Occipital lobe (tissue), 1 donor: ENCODE measurements at regions not wholly inside any gene's neighbourhood (a gene's known extent, or its start where the extent isn't known, plus 50 kb on each side); places are given as distances from the start of the nearest gene placed in this dataset.

ENCODE experiments used
- DNase-seq: peaks from one replicate; lab custom pipeline; 2025; lab: John Stamatoyannopoulos, UW

DNA sequence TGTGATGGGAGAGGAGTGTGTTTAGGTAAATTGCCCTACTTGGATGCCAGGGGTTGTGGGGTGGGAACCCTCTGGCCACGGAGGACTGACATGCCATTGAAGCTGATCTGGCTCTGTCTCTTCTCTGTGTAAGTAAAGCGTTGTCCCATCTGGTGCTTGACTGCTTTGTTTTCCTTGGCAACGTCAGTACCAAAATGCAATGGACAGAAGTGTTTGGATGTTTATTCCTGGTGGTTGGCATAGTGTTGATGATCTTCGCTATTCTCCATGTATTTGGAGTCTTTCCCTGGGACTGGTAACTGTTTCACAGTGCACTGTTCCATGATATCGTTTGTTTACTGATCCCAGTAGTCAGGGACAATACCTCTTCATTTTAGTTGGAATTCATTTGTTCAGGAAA, 130.5 kb upstream of the MCTP2 start:
- no peak for DNase-seq

DNA sequence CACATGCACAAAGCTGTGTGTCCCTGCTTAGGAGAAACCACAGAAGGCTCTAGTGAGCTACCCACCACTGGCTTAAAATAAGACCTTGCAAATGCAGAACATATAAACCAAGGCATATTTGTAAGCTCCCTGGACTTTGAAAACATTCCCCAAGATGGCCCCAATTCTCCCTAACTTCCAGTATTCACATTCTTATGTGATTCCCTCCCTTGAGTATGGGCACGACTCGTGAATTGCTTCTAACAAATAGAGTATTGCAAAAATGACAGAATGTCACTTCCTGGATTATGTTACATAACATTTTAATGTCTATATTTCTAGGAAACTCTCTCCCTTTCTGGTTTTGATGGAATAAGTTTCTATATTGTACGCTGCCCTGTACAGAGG, 131.8 kb upstream of the MCTP2 start:
- DNase-seq: no peak

DNA sequence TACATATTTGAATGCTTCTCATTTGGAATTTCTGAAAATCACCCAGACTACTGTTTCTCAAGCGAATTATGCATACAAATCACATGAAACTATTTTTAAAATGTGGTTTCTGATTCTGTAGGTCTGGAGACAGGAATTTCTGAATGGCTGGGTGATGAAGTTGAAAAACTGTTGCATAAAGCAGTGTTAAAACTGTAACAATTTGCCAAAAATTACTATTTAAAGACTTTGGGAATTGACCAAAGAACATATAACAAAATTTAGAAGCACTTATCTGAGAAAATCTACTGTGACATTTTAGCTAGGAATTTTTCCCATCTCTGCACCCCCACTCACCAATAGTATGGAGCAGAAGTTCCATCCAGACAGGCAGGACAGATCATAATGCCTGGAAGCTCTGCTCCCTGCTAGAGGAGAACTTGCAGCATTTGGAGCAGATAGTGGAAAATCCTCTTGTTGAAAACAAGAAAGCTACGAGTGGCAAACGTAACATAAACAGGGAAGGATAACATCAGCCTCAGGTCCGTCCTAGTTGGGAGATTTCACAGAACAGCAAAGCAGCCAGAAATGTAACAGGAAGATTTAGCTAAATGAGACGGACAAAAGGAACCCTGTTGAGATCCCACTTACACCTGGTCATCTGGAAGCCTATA, 132.3 kb upstream of the MCTP2 start:
- DNase-seq: no peak

DNA sequence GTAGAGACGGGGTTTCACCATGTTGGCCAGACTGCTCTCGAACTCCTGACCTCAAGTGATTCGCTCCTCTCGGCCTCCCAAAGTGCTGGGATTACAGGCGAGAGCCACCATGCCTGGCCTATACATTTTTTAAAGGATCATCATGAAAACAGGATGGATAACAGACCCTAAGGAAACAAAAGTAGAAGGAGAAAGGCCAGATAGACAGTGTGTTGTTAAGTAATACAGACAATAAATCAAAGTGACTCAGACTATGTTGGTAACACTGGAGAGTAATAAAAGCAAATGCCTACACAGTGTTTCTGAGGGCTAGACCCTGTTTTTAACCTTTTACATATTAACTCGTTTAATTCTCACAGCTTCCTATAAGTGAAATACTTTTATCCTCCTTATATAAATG, 133.8 kb upstream of the MCTP2 start:
- DNase-seq: no peak

DNA sequence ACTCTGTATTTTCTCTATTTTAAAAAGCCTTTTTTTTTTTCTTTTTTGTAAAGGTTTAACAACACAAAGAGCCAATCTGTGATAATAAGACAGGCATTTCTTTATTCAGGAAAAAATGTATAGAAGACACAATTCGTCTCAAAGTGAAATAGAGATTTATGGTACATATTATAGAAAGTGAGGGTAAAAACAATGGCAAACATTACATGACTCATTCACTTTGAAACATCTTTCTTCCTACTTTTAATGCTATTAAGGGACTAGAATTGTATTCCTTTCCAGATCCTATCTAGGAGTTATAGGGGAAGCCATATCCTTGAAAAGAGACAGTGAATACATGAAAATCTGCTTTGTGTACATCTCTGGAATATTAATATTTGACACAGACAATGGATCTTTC, 137.1 kb upstream of the MCTP2 start:
- no peak for DNase-seq

DNA sequence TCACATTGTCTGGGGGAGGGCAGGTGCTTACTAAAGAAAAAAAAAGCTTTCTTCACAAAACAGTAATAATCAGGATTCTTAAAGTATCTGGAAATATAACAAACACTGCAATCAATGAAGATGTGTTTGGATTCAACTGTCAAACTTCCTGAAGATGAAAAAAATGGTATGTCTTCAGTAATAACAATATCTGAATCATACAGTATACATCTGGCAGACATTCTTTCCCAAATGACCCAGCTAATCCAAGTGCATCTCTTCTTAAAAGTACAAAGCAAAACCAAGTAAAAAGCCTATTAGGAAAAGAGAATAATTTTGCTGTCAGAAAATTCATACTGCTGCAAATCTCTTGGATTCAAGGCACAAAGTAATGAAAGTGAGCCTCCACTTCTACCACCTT, 145.0 kb upstream of the MCTP2 start:
- DNase-seq: no peak

DNA sequence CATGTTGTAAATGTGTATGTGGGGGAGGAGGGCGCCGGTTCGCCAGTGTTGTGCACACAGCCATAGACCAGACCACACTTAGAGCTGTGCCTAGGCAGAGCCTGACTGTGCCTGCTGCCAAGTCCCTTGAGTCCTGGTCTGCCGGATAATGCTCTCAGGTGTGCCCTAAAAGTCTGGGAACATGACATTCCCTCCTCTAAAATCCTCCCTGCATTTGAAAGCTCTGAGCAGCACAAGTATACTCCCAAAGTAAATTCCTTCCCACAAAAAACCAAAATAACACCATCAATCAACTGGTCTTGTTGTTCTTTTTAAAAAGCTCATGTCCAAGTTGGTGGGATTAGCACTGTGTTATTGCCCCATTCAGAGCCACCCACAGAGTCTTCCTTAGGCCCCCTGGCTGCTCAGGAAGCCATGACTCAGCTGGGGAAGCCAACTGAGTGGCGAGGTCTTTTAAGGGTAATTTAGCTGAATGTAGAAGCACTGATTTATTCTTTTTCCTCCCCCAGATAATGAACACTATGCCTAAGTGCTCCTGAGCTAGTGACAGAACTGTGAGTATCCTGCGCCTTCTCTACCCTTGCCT, 147.8 kb upstream of the MCTP2 start:
- no peak for DNase-seq

DNA sequence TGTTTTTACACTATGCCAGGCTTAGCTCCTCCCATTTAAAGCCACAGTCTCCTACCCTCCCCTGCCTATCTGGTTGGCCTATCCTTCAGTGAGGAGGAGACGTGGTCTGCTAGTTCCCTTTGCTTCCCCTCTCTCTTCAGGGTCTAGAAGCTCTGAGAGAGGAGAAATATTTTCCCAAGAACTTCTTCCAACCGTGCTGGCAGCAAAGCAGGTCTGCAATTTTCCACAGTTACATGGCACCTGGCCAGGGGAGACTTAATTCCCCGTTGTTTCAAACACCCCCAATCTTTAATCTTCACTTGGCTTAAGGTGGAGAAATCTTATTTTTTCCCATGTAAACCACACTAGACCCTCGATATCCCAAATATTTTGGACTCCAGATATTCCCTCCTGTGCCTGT, 149.5 kb upstream of the MCTP2 start:
- DNase-seq: no peak

DNA sequence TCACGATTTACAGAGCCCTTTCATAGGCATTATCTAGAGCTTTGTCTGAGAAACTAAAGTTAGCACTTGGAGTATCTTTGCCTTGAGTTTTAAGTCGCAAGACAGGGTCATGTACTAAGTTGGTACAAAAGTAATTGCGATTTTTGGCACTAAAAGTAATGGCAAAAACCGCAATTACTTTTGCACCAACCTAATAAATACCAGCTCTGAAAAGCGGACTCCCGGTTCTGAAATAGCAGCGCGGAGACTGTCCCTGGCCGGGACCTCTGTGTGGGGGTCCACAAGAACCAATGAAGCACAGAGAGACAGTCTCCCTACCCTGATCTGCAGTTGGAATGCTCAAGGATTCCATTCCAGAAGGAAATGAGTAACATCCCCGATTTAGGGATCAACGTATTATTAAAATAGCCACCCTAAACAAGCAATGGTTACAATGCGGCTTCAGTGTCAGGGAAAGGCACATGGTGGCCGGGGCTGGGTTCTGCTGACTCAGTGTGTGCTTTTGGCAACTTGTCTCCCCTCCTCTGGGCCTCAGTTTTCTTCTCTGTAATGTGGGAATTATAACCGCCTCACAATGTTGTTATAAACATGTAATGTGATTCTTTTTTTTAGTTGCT, 150.3 kb upstream of the MCTP2 start:
- no peak for DNase-seq

DNA sequence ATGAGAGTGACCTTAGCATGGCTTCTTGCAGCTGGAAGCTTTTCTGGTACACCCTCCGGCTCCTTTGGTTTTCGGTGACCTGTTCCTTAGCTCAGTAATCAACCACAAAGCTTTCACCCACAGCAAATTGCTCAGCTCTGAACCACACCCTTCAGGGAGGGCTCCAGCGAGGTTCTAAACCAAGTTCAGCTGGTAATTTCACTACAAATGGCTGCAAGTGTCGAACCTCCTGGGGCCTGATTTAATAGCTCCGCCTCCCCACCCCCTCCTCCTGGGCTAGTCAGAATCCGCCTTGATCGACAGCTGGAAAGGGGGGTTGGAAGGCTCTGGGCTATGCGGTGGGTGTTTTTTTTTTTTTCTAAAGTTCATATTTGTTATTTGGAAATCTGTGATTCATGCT, 150.9 kb upstream of the MCTP2 start:
- DNase-seq: no peak

DNA sequence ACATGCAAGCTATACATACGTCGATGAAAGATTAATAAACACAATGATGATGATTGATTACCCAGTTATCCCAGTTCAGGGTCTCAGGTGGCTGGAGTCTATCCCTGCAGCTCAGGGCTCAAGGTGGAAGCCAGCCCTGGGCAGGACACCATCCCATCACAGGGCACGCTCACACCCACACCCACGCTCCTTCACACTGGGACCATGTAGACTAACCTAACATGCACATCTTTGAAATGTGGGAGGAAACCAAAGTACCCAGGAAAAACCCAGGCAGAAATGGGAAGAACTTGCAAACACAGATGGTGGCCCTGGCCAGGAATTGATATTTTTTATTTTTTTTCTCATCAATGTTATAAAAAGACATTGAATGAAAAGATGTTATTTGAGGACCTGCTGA, 151.4 kb upstream of the MCTP2 start:
- DNase-seq: no peak

DNA sequence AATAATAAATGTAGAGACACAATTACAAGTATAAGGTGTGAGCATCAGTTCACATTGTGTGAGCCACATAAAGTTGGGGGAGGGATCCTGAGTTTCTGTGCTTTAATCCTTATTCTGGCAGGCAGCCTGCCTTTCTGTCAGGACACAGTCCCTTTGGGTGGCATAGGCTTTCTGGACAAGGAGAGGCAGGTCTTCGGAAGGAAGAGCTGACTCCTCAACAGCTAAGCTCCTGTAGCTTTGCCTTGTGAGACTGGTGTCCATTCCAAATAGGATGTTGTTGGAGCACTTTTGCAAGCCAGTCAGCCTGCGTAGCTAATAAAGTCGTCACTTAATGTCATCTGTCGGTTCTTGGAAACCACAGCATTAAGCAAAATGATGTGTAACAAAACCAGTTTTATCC, 151.9 kb upstream of the MCTP2 start:
- no peak for DNase-seq

DNA sequence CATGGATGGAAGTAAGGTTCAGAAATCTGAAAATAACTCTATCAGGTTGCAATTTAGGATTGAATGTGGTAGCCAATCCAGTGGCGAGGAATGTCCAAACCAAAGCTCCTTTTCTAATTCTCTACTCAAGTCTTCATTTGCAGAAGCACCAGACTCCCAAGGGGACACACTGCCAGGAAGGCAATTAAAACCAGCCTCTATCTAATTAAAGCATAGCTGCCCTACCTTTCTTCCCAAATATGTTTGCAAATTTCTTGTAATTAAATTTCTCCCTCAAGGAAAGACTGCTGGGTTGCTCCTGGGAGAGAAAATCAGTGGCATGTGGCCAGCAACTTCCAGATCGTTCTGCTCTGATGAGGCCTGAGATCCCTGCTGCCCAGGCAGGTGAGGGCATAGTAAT, 153.4 kb upstream of the MCTP2 start:
- no peak for DNase-seq

DNA sequence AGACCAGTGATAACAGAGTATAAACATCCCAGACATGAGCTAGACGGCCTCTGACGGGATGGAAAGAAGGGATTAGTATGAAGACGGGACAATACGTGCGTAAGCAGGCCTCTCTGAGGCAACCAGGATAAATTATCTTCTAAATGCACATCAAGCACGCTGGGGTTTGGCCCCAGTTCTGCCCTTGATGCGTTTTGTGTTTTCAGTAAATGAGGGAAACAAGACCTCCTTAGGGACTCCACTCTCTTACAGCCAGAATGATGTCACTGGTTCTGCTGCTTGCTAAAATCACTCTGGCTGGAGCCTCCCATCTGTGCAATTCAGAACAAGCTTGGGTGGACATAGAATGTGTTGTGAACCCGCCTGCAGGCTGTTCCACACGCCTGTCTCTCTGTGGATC, 156.0 kb upstream of the MCTP2 start:
- DNase-seq: no peak

DNA sequence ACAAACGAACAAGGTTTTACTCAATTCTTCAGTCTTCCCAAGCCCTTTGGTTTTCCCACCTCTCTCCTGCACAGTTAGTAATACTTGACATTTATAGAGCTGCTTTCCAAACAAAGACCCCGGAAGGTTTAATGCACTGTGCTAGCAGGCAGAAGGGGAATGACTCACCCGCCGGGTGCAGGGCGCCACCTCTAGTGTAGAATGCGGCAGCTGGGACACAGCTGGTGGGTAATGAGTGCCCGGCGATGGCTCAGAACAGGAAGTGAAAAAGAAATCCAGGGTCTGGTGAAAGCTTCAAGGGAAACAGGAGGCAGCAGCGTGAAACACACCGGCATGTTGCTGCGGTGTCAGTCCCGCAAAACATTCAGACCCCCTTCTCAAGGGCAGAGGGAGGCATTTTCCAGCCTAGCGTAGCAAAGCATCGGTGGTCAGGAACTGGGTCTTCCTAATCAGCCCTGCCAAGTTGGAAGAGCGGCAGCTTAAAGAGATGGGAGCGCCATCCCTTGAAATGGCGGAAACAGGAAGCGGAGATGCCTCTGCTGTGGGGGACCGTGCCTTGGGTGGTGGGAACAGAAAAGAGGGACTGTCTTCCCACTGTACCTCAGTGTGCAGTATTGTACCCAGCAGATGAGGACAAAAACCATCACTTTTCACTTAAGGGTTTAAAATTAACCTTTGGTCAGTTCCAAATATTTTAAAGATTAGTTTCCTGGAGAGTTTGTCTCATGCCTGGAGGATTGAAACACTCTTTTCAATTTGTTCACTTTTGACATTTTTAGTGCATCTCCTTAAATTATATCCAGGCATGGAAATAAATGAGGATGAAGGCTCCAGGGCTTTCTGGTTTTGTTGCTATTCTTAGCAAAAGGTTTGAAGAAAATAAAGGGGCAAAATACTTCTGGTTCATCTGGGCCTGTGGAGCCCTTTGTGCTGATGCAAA, 160.7 kb upstream of the MCTP2 start:
- no peak for DNase-seq

DNA sequence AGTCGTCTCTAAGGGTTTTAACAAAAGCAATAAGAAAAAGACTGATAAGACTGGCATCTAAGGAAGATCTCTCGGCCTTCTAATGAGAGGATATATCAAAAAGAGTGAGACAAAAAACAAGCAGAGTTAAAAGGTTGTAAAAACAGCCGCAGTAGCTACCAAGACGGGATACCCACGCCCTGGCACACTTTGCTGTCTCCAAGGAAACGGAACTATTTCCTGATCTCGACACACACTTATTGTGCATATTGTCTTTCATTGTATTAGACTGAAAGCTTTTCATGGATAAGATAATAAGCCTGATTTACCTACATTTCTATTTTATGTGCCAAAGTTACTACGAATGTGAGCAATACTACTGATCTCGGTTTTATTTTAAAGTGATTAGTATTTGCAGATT, 161.5 kb upstream of the MCTP2 start:
- DNase-seq: no peak

DNA sequence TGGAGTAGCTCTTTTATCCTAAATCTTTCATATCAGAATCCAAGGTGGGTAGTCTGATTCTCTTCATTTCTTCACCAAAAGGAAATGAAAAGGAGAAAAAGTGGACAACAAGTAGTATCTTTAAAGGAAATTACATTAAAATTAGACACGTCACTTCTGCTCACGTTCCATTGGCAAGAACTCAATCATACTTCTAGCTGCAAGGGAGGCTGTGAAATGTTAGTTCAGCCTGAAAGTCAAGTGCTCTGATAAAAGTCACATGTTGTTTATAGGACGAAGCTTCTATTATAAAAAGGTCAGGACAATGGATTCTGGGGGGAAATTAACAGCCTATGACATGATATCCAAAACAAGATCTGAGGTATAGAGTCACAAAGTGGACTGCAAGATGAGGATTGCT, 164.6 kb upstream of the MCTP2 start:
- no peak for DNase-seq

DNA sequence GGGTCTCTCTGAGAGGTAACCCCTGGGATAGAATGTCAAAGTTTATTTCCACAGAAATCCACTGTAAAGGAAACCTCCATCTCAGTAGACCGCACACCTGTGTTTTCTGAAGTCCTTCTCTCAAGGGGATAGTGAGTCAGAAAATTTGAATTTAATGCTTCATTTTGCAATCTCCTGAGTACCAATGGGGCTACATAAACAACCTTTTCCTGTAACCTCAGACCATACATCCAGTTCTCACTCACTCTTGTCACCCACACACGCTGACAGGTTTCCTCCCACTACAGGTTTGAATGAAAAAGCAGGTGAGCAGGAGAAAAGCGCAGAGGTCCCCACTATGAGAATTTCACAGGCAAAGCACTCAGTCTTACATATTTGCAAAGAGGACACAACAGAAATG, 165.3 kb upstream of the MCTP2 start:
- no peak for DNase-seq

DNA sequence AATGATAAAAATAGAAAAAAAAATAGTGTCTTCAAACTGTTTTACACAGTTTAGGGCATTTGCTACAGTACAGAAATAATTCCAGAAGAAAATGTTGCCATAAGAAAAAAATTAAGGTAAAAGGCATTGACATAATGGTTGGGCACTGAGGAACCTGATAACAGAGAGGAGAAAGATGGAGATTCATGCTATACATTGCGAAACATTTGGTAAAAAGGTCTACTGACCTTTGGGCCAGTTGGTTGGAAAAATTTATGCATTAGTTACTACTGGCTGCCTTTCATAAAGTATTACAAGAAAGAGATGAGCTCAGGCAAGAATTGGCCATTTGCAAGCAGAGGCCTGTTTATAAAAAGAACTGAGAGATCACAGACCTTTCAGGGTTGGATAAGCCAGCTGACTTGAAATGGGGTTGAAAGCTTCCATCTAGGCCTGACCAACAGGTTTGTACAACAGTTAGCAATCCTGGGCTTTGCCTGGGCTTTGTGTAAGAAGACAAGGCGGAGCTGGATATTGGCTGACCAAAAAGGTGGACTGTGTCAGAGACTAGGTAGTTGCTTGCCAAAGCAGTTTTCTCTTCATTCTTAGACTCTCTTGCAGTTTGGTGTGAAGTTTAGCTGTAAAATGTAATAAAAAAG, 166.6 kb upstream of the MCTP2 start:
- DNase-seq: no peak

DNA sequence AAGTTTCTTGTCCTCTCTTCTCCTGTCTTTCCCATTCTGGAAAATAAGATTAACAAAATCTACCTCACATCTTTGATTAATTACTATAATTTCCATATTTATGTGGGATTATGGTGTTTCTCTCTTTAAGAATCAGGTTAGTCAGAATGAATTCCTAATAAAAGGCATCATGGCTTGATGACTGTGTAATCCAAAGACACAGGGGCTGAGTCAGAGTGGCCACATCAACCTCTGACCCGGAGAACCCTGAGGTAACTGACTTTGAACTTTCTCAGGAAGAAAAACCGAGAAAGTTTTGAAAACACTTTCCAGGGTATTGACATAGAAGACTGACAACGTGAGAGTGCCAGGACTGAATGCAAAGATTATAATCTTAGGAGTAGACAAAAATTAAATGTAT, 170.3 kb upstream of the MCTP2 start:
- no peak for DNase-seq

DNA sequence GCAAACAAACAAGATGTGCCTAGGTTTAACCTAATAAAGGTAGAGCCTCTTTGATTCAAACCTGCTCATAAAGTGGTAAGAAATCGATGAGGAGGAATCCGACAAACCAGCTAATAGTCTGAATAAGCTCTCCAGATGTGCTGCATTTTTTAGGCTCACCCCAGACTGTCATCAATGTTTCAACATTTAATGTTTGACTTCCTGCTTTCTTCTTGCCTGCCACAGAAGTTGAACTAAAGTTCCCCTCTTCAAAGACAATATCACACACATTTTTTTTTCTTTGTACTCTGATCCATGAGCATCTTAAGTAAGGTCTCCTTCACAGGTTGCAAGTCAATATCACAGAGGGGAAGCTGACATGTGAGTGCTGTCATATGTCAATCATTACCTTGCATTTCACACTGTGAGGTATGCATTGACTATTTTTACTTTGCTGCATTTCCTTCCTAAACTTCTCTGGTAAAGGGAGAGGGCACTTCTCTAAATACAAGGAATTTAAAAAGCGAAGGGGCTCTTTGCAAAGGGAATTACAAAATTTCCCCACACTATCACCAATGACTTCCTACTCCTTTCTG, 172.3 kb upstream of the MCTP2 start:
- DNase-seq: no peak

DNA sequence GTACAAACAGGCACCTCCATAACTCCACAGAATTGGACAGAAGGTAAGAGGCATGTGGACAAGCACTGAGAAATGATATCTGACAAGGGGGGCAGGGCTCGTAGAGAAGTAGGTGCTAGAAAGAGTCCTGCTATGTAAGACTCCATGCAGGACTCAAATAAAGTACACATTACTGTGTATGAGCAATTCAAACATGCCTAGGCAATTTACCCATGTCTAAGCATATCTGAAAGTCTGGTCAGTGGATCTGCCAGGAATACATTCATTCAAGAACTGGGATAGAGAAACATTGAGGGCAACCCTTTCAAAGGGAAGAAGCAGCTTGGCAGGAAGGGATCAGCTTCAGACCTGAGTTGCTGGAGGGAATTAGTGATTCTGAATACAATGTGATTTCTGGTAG, 174.1 kb upstream of the MCTP2 start:
- DNase-seq: no peak
